Pancreas (tissue), 10 donors: ENCODE measurements at regions not wholly inside any gene's neighbourhood (a gene's known extent, or its start where the extent isn't known, plus 50 kb on each side); places are given as distances from the start of the nearest gene placed in this dataset.

Source experiments
- ATAC-seq, 4 donors: fragments of 200-7000 bp; cut with Tn5 transposase; one replicate each; pipeline versions ENCODE4 v1.8.0 to v1.9.1; 2020; ENCODE audit warnings: mild to moderate bottlenecking in 4 of 4, moderate library complexity in 4 of 4
- DNase-seq, 6 donors: peaks; one replicate each; pipeline ENCODE4 v3.0.0-alpha.2; 2020
- FAIRE-seq: peaks from 2 replicates; lab custom pipeline; 2012; peaks lifted over from hg19 to GRCh38; lab: Jason Lieb, UNC
- H3K27ac ChIP-seq, 4 donors: fragments of 200-600 bp; sonication (generic); 1 replicate in 3 of 4; 2 replicates in 1 of 4; pipeline versions ENCODE4 v1.5.0 to v1.8.0; 2020
- H3K27me3 ChIP-seq, 4 donors: fragments of 200-600 bp; one replicate each; pipeline ENCODE4 v1.8.0; 2021
- H3K36me3 ChIP-seq, 3 donors: fragments of 200-600 bp; sonication (generic) in 1 of 3; one replicate each; pipeline versions ENCODE4 v1.5.0 to v1.8.0; 2020 to 2021
- H3K4me1 ChIP-seq, 3 donors: fragments of 200-600 bp; one replicate each; pipeline ENCODE4 v1.8.0; 2021
- H3K4me3 ChIP-seq, 4 donors: fragments of 200-600 bp; sonication (generic) in 2 of 4; one replicate each; pipeline versions ENCODE4 v1.5.0 to v1.8.0; 2020 to 2021
- H3K9me3 ChIP-seq, 4 donors: fragments of 200-600 bp; one replicate each; pipeline ENCODE4 v1.8.0; 2021
- CTCF ChIP-seq, 4 donors: fragments of 200-600 bp; sonication (generic) in 3 of 4; IDR thresholded peaks; one replicate each; pipeline versions ENCODE4 v1.5.0 to v1.8.0; 2021; ENCODE audit warnings: antibody characterized with exemption in 4 of 4
- WGBS, 2 donors: extraction: QIAGEN DNeasy Blood & Tissue Kit; methylation state at CpG; one replicate each; pipeline ENCODE4 v1.1.7; 2013; 5-methylcytosine and 5-hydroxymethylcytosine counted together
- intact Hi-C, 3 donors: fragments of 100-400 bp; cut with DNase I; formaldehyde crosslinking; loops; one replicate each; pipeline versions ENCODE4 v1.11.1 to v1.14.2; 2022
- donor health status: healthy with polysubstance abuse.
- donor health status: DM: no; HTN: no; CAD: no; lungs with moderate emphysema.
- donor health status: DM: no; HTN: no; CAD: no.
- donor health status: control.
- donor health status: control.
- donor health status: Bipolar disorder and iron deficiency.
- donor health status: DM: yes; HTN: yes; CAD: no.
- donor health status: DM: no; HTN: no; CAD: no.
- donor health status: DM: no; HTN: no; CAD: no.
- donor health status: DM: yes; HTN: yes; CAD: no.

GRCh38 chr4:107473126-107473525, 246.9 kb downstream of the PAPSS1 start:
- WGBS, 2 donors, result 0 to 18% methylated on average over 1 of the region's 1 CpG
- ATAC-seq (no peak), FAIRE-seq (no peak), DNase-seq (no peak)
- TF ChIP-seq CTCF (IDR thresholded peaks at IDR 0.05), result no peak
- H3K27ac ChIP-seq, result no peak overlapping the region
- no peak overlapping the region for H3K4me3 ChIP-seq
- H3K27me3 ChIP-seq, result no peaks in the 10 kb centered on the region
- intact Hi-C loops, result no loop called here
- H3K4me1 ChIP-seq, result no peaks in the 10 kb centered on the region
- H3K36me3 ChIP-seq, result no peaks in the 10 kb centered on the region
- H3K9me3 ChIP-seq, result no peaks in the 10 kb centered on the region

- ATAC-seq (no peak), FAIRE-seq (no peak), DNase-seq (no peak)
- intact Hi-C loops, result no loop called here
- Histone ChIP-seq H3K27me3 (no peaks in the 10 kb centered on the region), H3K9me3 (no peaks in the 10 kb centered on the region), H3K27ac (no peak overlapping the region), H3K4me3 (no peak overlapping the region), H3K36me3 (no peaks in the 10 kb centered on the region), H3K4me1 (no peaks in the 10 kb centered on the region)
- no peak for TF ChIP-seq CTCF (IDR thresholded peaks at IDR 0.05)
- WGBS, 2 donors, result 36 to 44% methylated on average over 1 of the region's 1 CpG
Observed at GRCh38 chr4:107472265-107472948, 247.6 kb downstream of the PAPSS1 start.

- DNase-seq (no peak), FAIRE-seq (no peak), ATAC-seq (no peak)
- 63 to 83% methylated on average over 3 of the region's 3 CpGs for WGBS, 2 donors
- Histone ChIP-seq H3K4me3 (no peak overlapping the region), H3K9me3 (no peaks in the 10 kb centered on the region), H3K27ac (no peak overlapping the region), H3K36me3 (no peaks in the 10 kb centered on the region), H3K27me3 (no peaks in the 10 kb centered on the region), H3K4me1 (no peaks in the 10 kb centered on the region)
- TF ChIP-seq CTCF (IDR thresholded peaks at IDR 0.05), result no peak
- intact Hi-C loops, result no loop called here
Observed at GRCh38 chr4:107470173-107470572, 249.9 kb downstream of the PAPSS1 start.

GRCh38 chr4:107468812-107469211, 251.2 kb downstream of the PAPSS1 start:
- intact Hi-C loops, result no loop called here
- Histone ChIP-seq H3K27ac (no peak overlapping the region), H3K9me3 (no peaks in the 10 kb centered on the region), H3K27me3 (no peaks in the 10 kb centered on the region), H3K36me3 (no peaks in the 10 kb centered on the region), H3K4me1 (no peaks in the 10 kb centered on the region), H3K4me3 (no peak overlapping the region)
- 50 to 75% methylated on average over 3 of the region's 3 CpGs for WGBS, 2 donors
- no peak for DNase-seq
- no peak for ATAC-seq
- no peak for TF ChIP-seq CTCF (IDR thresholded peaks at IDR 0.05)
- FAIRE-seq, result no peak

- no peaks in the 10 kb centered on the region for H3K9me3 ChIP-seq
- no peak for TF ChIP-seq CTCF (IDR thresholded peaks at IDR 0.05)
- no peak for ATAC-seq
- WGBS, 2 donors, result 95 to 98% methylated on average over 1 of the region's 1 CpG
- no peak for DNase-seq
- H3K4me1 ChIP-seq, result no peaks in the 10 kb centered on the region
- no peak overlapping the region for H3K27ac ChIP-seq
- FAIRE-seq, result no peak
- H3K36me3 ChIP-seq, result no peaks in the 10 kb centered on the region
- no peaks in the 10 kb centered on the region for H3K27me3 ChIP-seq
- H3K4me3 ChIP-seq, result no peak overlapping the region
- intact Hi-C loops, result no loop called here
Observed at GRCh38 chr4:107468156-107468555, 251.9 kb downstream of the PAPSS1 start.
